Left ventricle myocardium inferior (tissue), 1 donor: ENCODE measurements at regions not wholly inside any gene's neighbourhood (a gene's known extent, or its start where the extent isn't known, plus 50 kb on each side); places are given as distances from the start of the nearest gene placed in this dataset.
A peak's percentile ranks its signal among the peaks of the same experiment; 100 is the strongest.

Source experiments
- DNase-seq: peaks from one replicate; pipeline ENCODE4 v3.0.0-alpha.2; 2020
- H3K27ac ChIP-seq: fragments of 200-600 bp; replicated peaks from 2 replicates; pipeline ENCODE4 v1.8.0; 2021
- H3K27me3 ChIP-seq: fragments of 200-600 bp; 2 replicates; pipeline ENCODE4 v1.8.0; 2021; ENCODE audit warnings: low read depth
- H3K36me3 ChIP-seq: fragments of 200-600 bp; 2 replicates; pipeline ENCODE4 v1.8.0; 2021
- H3K4me1 ChIP-seq: fragments of 200-600 bp; 2 replicates; pipeline ENCODE4 v1.8.0; 2021
- H3K4me3 ChIP-seq: fragments of 200-600 bp; 2 replicates; pipeline ENCODE4 v1.8.0; 2021; ENCODE audit warnings: mild to moderate bottlenecking, moderate library complexity
- H3K9me3 ChIP-seq: fragments of 200-600 bp; replicated peaks from 2 replicates; pipeline ENCODE4 v1.8.0; 2021
- intact Hi-C: fragments of 100-400 bp; cut with micrococcal nuclease; formaldehyde crosslinking; loops from one replicate; pipeline ENCODE4 v1.11.0; 2022
- TF ChIP-seq, protein P1 (sequence below): fragments of 200-600 bp; IDR thresholded peaks from 2 replicates; pipeline ENCODE4 v1.8.0; 2021; ENCODE audit warnings: antibody characterized with exemption, mild to moderate bottlenecking, borderline replicate concordance
- donor health status: DM: no; HTN: yes; CAD: no; lungs with severe emphysema.

DNA sequence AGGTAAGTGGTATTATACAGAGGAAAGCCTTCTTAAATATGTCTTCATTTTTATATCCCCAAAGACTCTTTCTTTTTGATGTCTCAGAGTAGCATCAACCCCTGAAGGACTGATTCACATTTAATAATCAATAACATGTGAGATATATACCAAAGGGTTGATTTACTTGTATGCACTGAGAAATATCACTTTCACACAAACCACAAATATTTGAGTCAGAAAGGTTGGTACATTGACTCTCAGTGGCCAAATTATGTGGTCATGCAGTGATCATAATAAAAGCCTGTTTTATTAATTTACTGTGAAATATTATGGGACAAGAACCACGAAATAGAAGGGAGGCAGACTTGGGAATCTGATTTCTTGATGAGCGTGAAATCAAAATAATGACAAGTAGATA lies 329.0 kb downstream of the GBE1 start:
- no peak overlapping the region for H3K27ac ChIP-seq
- no peaks in the 10 kb centered on the region for H3K4me1 ChIP-seq
- no peaks in the 10 kb centered on the region for H3K9me3 ChIP-seq
- H3K4me3 ChIP-seq = no peak overlapping the region
- intact Hi-C loops = no loop called here
- H3K27me3 ChIP-seq = no peaks in the 10 kb centered on the region
- H3K36me3 ChIP-seq = no peaks in the 10 kb centered on the region
- DNase-seq = no peak
- TF ChIP-seq, protein P1, sequence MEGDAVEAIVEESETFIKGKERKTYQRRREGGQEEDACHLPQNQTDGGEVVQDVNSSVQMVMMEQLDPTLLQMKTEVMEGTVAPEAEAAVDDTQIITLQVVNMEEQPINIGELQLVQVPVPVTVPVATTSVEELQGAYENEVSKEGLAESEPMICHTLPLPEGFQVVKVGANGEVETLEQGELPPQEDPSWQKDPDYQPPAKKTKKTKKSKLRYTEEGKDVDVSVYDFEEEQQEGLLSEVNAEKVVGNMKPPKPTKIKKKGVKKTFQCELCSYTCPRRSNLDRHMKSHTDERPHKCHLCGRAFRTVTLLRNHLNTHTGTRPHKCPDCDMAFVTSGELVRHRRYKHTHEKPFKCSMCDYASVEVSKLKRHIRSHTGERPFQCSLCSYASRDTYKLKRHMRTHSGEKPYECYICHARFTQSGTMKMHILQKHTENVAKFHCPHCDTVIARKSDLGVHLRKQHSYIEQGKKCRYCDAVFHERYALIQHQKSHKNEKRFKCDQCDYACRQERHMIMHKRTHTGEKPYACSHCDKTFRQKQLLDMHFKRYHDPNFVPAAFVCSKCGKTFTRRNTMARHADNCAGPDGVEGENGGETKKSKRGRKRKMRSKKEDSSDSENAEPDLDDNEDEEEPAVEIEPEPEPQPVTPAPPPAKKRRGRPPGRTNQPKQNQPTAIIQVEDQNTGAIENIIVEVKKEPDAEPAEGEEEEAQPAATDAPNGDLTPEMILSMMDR = no peak

DNA sequence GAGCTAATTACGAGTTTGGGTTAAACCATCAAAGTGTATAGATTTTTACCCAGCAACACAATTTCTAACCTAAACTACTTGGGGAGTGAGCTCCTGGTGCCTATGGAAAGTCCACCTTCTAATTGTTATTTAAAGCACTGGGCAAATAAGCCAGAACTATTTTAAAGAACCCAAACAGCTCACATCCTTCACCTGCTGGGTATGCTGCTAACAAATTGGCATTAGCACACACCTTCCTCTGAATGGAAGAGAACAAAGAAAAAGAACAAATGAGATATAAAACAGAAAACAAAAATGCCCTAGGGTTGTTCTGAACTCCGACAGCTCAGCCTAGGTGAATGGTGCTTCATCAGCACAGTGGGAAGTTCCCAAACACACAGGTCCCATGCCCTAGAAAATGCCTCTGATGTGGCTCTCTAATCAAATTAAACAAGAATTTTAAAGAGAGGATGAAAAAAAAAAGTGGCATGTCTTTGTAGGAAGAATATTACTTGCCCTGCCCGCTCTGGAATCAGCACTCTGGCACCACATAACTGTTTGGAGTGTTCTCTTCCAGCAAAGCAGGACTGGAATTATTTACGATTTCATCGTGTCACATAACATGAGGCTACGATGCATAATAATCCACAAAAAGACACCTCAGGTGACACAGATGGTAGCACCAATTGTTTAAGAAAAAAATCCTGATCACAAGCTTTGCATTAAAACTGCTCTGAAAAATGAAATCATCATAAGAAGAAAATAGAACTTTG lies 334.4 kb downstream of the GBE1 start:
- H3K36me3 ChIP-seq = no peaks in the 10 kb centered on the region
- no peak for DNase-seq

DNA sequence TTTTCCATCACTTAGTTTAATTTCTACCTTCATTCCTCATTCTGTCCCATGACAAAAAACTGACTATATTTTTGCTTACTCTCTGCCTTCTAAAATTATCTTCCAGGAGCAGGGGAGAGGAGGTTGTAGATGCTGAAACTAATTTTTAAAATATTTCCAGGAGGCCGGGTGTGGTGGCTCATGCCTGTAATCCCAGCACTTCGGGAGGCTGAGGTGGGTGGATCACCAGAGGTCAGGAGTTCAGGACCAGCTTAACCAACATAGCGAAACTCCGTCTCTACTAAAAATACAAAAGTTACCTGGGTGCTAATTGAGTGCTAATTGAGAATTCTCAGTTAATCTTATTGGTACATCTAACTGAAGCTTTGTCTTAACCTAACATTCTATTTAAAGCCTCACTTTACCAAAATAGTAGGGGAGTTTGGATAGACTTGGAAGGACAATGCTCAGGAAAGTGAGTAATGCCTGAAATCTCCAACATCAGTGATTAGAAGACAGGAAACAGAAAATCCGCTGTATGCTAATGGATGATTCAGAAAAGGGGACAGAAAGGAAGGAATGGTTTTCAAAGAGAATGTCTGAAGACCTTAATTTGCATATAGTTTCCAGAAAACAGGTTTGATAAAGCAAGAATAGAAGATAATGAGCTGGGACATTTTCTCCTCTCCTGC lies 336.1 kb downstream of the GBE1 start:
- TF ChIP-seq, protein P1 = no peak
- no peaks in the 10 kb centered on the region for H3K4me1 ChIP-seq
- no peaks in the 10 kb centered on the region for H3K36me3 ChIP-seq
- no peak overlapping the region for H3K4me3 ChIP-seq
- H3K27ac ChIP-seq = no peak overlapping the region
- no peaks in the 10 kb centered on the region for H3K27me3 ChIP-seq
- DNase-seq = no peak
- H3K9me3 ChIP-seq = no peaks in the 10 kb centered on the region
- intact Hi-C loops = no loop called here

More for the DNA sequence above, 334.4 kb downstream of the GBE1 start:
- no peak overlapping the region for H3K4me3 ChIP-seq
- no peaks in the 10 kb centered on the region for H3K4me1 ChIP-seq
- no peaks in the 10 kb centered on the region for H3K9me3 ChIP-seq
- intact Hi-C loops = loop anchor here (2.0 kb wide), 1 partner anchor 64 kb away; no protein-coding TSS in a partner anchor
- H3K27ac ChIP-seq = no peak overlapping the region
- TF ChIP-seq, protein P1 = no peak
- H3K27me3 ChIP-seq = no peaks in the 10 kb centered on the region

DNA sequence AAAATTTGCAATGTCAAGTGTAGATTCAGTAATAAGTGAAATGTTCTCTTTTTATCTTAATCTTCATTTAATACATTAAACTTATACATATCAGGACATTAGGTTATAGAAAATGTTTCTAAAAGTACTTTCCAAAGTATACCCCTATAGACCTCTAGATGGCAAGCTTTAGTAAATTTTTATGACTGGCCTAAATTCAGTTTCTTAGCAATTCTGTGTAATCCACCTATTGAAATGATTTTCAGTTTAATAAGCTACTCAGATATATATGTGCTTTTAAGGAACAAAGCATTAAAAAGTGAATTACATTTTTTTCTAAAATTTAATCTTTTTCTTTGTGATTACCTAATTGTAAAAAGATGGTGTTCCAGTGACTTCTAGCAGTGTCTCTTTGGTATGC lies 342.2 kb downstream of the GBE1 start:
- no peaks in the 10 kb centered on the region for H3K4me1 ChIP-seq
- intact Hi-C loops = no loop called here
- H3K27me3 ChIP-seq = no peaks in the 10 kb centered on the region
- TF ChIP-seq, protein P1 = peak; percentile 64
- H3K36me3 ChIP-seq = no peaks in the 10 kb centered on the region
- no peak overlapping the region for H3K27ac ChIP-seq
- DNase-seq = no peak
- H3K4me3 ChIP-seq = no peak overlapping the region
- H3K9me3 ChIP-seq = no peaks in the 10 kb centered on the region

DNA sequence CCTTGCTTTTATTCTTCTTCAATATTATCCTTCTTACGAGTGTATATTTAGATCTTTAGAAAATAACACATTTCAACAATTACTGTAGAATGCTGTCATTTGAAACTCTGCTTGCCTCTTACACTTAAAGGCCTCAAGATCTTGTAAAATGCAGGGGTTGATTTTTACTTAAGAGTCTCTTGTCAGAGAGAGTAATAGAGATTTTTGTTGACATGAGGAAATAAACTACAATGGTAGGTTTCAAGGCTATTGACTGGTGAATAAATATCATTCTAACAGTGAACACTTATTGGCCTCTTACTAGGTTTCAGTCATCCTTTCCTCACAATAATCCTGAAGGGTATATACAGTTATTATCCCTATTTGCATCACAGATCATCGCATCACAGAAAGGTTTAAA lies 344.6 kb downstream of the GBE1 start:
- Histone ChIP-seq H3K4me3 (no peak overlapping the region), H3K27ac (no peak overlapping the region), H3K27me3 (no peaks in the 10 kb centered on the region), H3K9me3 (no peaks in the 10 kb centered on the region), H3K36me3 (no peaks in the 10 kb centered on the region), H3K4me1 (no peaks in the 10 kb centered on the region)
- TF ChIP-seq, protein P1 = no peak
- no peak for DNase-seq
- intact Hi-C loops = no loop called here
